Osteocyte (in vitro differentiated cells): ENCODE measurements at regions not wholly inside any gene's neighbourhood (a gene's known extent, or its start where the extent isn't known, plus 50 kb on each side); places are given as distances from the start of the nearest gene placed in this dataset.
A peak's percentile ranks its signal among the peaks of the same experiment; 100 is the strongest.

Experiments used
- DNase-seq: peaks from one replicate; pipeline ENCODE4 v3.0.0; 2021; ENCODE audit warnings: mixed read lengths; ENCODE audit not compliant: unreplicated experiment; ENCODE audit errors: extremely low spot score
- H3K27ac Mint-ChIP-seq: one replicate; pipeline ENCODE4 v1.8.0; 2021; ENCODE audit warnings: mild to moderate bottlenecking, mixed read lengths; ENCODE audit not compliant: unreplicated experiment
- H3K27me3 Mint-ChIP-seq: one replicate; pipeline ENCODE4 v1.8.0; 2021; ENCODE audit warnings: mixed read lengths; ENCODE audit not compliant: unreplicated experiment
- H3K36me3 Mint-ChIP-seq: one replicate; pipeline ENCODE4 v1.8.0; 2021; ENCODE audit warnings: mixed read lengths; ENCODE audit not compliant: unreplicated experiment
- H3K4me1 Mint-ChIP-seq: one replicate; pipeline ENCODE4 v1.8.0; 2021; ENCODE audit warnings: mixed read lengths; ENCODE audit not compliant: unreplicated experiment
- H3K4me3 Mint-ChIP-seq: one replicate; pipeline ENCODE4 v1.8.0; 2021; ENCODE audit warnings: mild to moderate bottlenecking, moderate library complexity, mixed read lengths; ENCODE audit not compliant: unreplicated experiment
- H3K9me3 Mint-ChIP-seq: one replicate; pipeline ENCODE4 v1.8.0; 2021; ENCODE audit warnings: mixed read lengths; ENCODE audit not compliant: unreplicated experiment
- TF ChIP-seq, protein P1 (sequence below): fragments of 200-600 bp; sonication (generic); IDR thresholded peaks from 2 replicates; pipeline ENCODE4 v1.5.0; 2021; ENCODE audit warnings: antibody characterized with exemption, mild to moderate bottlenecking, moderate library complexity

- no peak overlapping the region for H3K27ac Mint-ChIP-seq
- H3K9me3 Mint-ChIP-seq: no peaks in the 10 kb centered on the region
- TF ChIP-seq, protein P1, sequence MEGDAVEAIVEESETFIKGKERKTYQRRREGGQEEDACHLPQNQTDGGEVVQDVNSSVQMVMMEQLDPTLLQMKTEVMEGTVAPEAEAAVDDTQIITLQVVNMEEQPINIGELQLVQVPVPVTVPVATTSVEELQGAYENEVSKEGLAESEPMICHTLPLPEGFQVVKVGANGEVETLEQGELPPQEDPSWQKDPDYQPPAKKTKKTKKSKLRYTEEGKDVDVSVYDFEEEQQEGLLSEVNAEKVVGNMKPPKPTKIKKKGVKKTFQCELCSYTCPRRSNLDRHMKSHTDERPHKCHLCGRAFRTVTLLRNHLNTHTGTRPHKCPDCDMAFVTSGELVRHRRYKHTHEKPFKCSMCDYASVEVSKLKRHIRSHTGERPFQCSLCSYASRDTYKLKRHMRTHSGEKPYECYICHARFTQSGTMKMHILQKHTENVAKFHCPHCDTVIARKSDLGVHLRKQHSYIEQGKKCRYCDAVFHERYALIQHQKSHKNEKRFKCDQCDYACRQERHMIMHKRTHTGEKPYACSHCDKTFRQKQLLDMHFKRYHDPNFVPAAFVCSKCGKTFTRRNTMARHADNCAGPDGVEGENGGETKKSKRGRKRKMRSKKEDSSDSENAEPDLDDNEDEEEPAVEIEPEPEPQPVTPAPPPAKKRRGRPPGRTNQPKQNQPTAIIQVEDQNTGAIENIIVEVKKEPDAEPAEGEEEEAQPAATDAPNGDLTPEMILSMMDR: no peak
- no peaks in the 10 kb centered on the region for H3K27me3 Mint-ChIP-seq
- H3K4me1 Mint-ChIP-seq: peaks cover 20% of the 10 kb centered on the region
- no peaks in the 10 kb centered on the region for H3K36me3 Mint-ChIP-seq
- DNase-seq: no peak
- H3K4me3 Mint-ChIP-seq: no peak overlapping the region
Measured at GRCh38 chr2:18422432-18423165, 137.9 kb downstream of the RDH14 start.

DNA sequence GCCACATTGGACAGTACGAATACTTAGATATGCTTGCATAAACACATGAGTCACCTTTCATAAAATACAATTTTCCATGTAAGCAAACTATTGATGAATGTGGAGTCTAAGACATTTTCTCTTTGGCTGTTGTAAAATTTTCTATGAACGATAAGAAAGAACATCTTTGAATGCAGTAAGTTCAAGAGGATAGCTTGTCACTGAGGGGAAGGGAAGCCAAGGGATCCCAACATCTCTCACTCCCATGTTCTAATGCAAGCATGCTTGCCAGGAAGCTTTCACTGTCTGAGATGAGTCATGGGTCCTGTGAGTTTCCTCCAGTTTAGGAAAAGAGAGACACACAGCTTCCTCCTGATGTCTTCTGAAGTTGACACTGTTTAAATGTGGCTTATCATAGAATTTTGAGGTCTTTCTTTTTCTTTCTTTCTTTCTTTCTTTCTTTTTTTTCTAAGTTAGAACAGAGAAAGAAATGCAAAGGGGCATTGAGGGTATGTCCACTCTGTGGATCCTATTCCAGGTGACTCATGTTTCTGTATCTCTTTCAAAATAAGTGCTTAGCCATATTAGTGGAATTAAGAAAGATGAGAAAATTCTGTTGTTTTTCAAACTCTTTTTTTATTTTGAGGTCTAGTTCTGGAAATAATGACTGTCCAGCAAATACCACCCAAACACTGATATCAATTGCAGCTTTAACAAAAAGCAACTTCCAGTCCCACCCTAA lies 146.6 kb downstream of the RDH14 start:
- Mint-ChIP-seq H3K4me1 (peaks cover 24% of the 10 kb centered on the region), H3K4me3 (no peak overlapping the region), H3K36me3 (no peaks in the 10 kb centered on the region), H3K27me3 (no peaks in the 10 kb centered on the region), H3K27ac (peak overlapping the region; percentile 78), H3K9me3 (no peaks in the 10 kb centered on the region)
- TF ChIP-seq, protein P1: no peak
- DNase-seq: no peak

- no peaks in the 10 kb centered on the region for H3K36me3 Mint-ChIP-seq
- no peaks in the 10 kb centered on the region for H3K27me3 Mint-ChIP-seq
- H3K9me3 Mint-ChIP-seq: no peaks in the 10 kb centered on the region
- peaks cover 24% of the 10 kb centered on the region for H3K4me1 Mint-ChIP-seq
- H3K27ac Mint-ChIP-seq: peak overlapping the region; percentile 78
- DNase-seq: no peak
- TF ChIP-seq, protein P1: no peak
- H3K4me3 Mint-ChIP-seq: no peak overlapping the region
Measured at GRCh38 chr2:18412980-18413675, 147.3 kb downstream of the RDH14 start.

GRCh38 chr2:18411626-18412025 lies 148.8 kb downstream of the RDH14 start:
- H3K27me3 Mint-ChIP-seq: no peaks in the 10 kb centered on the region
- H3K27ac Mint-ChIP-seq: no peak overlapping the region
- H3K4me1 Mint-ChIP-seq: peaks cover 24% of the 10 kb centered on the region
- DNase-seq: no peak
- no peak overlapping the region for H3K4me3 Mint-ChIP-seq
- no peaks in the 10 kb centered on the region for H3K9me3 Mint-ChIP-seq
- TF ChIP-seq, protein P1: no peak
- H3K36me3 Mint-ChIP-seq: no peaks in the 10 kb centered on the region

DNA sequence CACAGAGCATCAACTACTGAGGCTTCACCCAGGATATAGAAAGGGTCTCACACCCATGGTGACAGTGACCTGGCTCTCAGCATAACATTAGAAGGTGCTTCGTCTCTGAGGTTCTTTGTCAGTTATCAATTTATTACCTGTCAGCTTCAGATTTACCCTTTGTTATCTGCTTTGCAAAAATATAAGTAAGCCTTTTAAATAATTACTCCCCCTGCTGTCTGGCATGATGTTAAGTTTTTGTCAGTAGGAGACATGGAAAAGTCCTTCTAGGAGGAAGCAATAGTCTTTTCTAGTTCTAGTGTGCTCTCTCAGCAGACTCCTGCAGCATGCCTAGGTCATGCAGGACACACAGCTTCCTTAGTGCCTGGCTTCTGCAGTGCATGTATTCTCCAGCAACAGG lies 149.9 kb downstream of the RDH14 start:
- H3K9me3 Mint-ChIP-seq: no peaks in the 10 kb centered on the region
- DNase-seq: no peak
- no peaks in the 10 kb centered on the region for H3K27me3 Mint-ChIP-seq
- no peak overlapping the region for H3K27ac Mint-ChIP-seq
- TF ChIP-seq, protein P1: no peak
- no peaks in the 10 kb centered on the region for H3K36me3 Mint-ChIP-seq
- peaks cover 30% of the 10 kb centered on the region for H3K4me1 Mint-ChIP-seq
- H3K4me3 Mint-ChIP-seq: no peak overlapping the region
